Fibroblast of pulmonary artery (primary cell): ENCODE measurements at regions not wholly inside any gene's neighbourhood (a gene's known extent, or its start where the extent isn't known, plus 50 kb on each side); places are given as distances from the start of the nearest gene placed in this dataset.

Experiments
- DNase-seq: peaks from one replicate; pipeline ENCODE4 v3.0.0-alpha.2; 2010; ENCODE audit warnings: low read depth
- H3K4me3 ChIP-seq: replicated peaks from 2 replicates; pipeline ENCODE4 v1.5.1; 2011; ENCODE audit warnings: low read depth, mild to moderate bottlenecking, control low read depth, low read length, moderate library complexity
- CTCF ChIP-seq: IDR thresholded peaks from 2 replicates; pipeline ENCODE4 v1.5.1; 2011; ENCODE audit warnings: mild to moderate bottlenecking, control low read depth, low read length, inconsistent platforms; ENCODE audit errors: missing control alignments

- TF ChIP-seq CTCF = no peak
- no peak for DNase-seq
- H3K4me3 ChIP-seq = no peak overlapping the region
Measured at GRCh38 chr18:44541781-44542180, 138.9 kb upstream of the SETBP1 start.

GRCh38 chr18:44543387-44543786, 137.3 kb upstream of the SETBP1 start:
- no peak for TF ChIP-seq CTCF
- no peak overlapping the region for H3K4me3 ChIP-seq
- no peak for DNase-seq

GRCh38 chr18:44545359-44545985, 135.2 kb upstream of the SETBP1 start:
- no peak for DNase-seq
- TF ChIP-seq CTCF = no peak
- no peak overlapping the region for H3K4me3 ChIP-seq

- no peak overlapping the region for H3K4me3 ChIP-seq
- no peak for TF ChIP-seq CTCF
- DNase-seq = no peak
Measured at GRCh38 chr18:44546954-44547353, 133.7 kb upstream of the SETBP1 start.

GRCh38 chr18:44548291-44549221, 132.1 kb upstream of the SETBP1 start:
- no peak for TF ChIP-seq CTCF
- DNase-seq = peak; percentile 75
- H3K4me3 ChIP-seq = no peak overlapping the region

DNA sequence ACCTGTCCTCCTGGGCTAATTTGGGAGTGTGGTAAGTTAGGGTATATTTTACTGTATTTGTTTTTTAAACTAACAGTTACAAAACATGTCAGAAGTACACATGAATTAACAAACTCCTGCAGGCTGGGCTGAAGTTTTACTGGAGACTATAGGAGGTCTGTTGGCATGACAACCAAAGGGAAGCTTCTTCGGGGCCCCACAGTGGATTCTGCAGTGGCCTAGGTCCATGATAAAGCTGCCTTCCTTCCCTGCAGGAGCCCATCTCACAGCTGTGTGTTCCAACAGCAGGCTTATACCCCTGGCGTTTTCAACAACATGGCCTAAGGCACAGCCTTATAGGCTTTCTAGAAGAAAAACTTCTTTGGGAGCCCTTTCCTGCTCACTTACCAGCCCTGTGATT, 128.0 kb upstream of the SETBP1 start:
- no peak for DNase-seq
- H3K4me3 ChIP-seq = no peak overlapping the region
- no peak for TF ChIP-seq CTCF
